ENCODE measurements at regions not wholly inside any gene's neighbourhood (a gene's known extent, or its start where the extent isn't known, plus 50 kb on each side); places are given as distances from the start of the nearest gene placed in this dataset.

DNA sequence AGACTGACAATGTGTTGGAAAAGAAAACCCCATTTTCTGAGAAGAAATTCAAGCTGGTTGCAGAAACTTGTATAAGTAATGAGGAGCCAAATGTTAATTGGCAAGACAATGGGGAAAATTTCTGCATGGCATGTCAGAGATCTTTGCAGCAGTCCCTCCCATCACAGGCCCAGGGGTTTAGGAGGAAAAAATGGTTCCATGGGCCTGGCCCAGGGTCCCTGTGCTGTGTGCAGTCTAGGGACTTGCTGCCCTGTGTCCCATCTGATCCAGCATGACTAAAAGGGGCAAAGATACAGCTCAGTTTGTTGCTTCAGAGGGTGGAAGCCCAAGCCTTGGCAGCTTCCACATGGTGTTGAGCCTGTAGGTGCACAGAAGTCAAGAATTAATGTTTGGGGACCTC lies 440.3 kb upstream of the TPK1 start:
- BruUV-seq (replicated peaks) = no TSS peak
- CTCF ChIA-PET = no interaction called here
- H3K9ac ChIP-seq (ENCODE audit: low read length) = no peak overlapping the region

More for the DNA sequence above, 440.3 kb upstream of the TPK1 start:
- no peak for TF ChIP-seq EZH2phosphoT487 (IDR thresholded peaks at IDR 0.05; ENCODE audit: borderline replicate concordance)
- no peak for TF ChIP-seq ZNF274 (IDR thresholded peaks at IDR 0.05; ENCODE audit: low read depth, low read length)
- TF ChIP-seq, protein P1, sequence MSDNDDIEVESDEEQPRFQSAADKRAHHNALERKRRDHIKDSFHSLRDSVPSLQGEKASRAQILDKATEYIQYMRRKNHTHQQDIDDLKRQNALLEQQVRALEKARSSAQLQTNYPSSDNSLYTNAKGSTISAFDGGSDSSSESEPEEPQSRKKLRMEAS (IDR thresholded peaks at IDR 0.05) = no peak
- TF ChIP-seq, protein P2, sequence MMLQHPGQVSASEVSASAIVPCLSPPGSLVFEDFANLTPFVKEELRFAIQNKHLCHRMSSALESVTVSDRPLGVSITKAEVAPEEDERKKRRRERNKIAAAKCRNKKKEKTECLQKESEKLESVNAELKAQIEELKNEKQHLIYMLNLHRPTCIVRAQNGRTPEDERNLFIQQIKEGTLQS (IDR thresholded peaks at IDR 0.05) = no peak
- no peak for TF ChIP-seq SRF (IDR thresholded peaks at IDR 0.05; ENCODE audit: low read depth)
- TF ChIP-seq ELF1 (IDR thresholded peaks at IDR 0.05; ENCODE audit: borderline replicate concordance, low read depth) = no peak
- TF ChIP-seq, protein P3, sequence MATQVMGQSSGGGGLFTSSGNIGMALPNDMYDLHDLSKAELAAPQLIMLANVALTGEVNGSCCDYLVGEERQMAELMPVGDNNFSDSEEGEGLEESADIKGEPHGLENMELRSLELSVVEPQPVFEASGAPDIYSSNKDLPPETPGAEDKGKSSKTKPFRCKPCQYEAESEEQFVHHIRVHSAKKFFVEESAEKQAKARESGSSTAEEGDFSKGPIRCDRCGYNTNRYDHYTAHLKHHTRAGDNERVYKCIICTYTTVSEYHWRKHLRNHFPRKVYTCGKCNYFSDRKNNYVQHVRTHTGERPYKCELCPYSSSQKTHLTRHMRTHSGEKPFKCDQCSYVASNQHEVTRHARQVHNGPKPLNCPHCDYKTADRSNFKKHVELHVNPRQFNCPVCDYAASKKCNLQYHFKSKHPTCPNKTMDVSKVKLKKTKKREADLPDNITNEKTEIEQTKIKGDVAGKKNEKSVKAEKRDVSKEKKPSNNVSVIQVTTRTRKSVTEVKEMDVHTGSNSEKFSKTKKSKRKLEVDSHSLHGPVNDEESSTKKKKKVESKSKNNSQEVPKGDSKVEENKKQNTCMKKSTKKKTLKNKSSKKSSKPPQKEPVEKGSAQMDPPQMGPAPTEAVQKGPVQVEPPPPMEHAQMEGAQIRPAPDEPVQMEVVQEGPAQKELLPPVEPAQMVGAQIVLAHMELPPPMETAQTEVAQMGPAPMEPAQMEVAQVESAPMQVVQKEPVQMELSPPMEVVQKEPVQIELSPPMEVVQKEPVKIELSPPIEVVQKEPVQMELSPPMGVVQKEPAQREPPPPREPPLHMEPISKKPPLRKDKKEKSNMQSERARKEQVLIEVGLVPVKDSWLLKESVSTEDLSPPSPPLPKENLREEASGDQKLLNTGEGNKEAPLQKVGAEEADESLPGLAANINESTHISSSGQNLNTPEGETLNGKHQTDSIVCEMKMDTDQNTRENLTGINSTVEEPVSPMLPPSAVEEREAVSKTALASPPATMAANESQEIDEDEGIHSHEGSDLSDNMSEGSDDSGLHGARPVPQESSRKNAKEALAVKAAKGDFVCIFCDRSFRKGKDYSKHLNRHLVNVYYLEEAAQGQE (IDR thresholded peaks at IDR 0.05; ENCODE audit: low read depth) = no peak
- no peak for TF ChIP-seq CEBPB (IDR thresholded peaks at IDR 0.05; ENCODE audit: low read depth)
- no peak for TF ChIP-seq EZH2 (IDR thresholded peaks at IDR 0.05)
- TF ChIP-seq, protein P4, sequence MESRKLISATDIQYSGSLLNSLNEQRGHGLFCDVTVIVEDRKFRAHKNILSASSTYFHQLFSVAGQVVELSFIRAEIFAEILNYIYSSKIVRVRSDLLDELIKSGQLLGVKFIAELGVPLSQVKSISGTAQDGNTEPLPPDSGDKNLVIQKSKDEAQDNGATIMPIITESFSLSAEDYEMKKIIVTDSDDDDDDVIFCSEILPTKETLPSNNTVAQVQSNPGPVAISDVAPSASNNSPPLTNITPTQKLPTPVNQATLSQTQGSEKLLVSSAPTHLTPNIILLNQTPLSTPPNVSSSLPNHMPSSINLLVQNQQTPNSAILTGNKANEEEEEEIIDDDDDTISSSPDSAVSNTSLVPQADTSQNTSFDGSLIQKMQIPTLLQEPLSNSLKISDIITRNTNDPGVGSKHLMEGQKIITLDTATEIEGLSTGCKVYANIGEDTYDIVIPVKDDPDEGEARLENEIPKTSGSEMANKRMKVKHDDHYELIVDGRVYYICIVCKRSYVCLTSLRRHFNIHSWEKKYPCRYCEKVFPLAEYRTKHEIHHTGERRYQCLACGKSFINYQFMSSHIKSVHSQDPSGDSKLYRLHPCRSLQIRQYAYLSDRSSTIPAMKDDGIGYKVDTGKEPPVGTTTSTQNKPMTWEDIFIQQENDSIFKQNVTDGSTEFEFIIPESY (IDR thresholded peaks at IDR 0.05; ENCODE audit: extremely low read depth, insufficient replicate concordance, low read length) = no peak
- TF ChIP-seq SIN3A (IDR thresholded peaks at IDR 0.05; ENCODE audit: low read depth) = no peak
- TF ChIP-seq RAD21 (IDR thresholded peaks at IDR 0.05; ENCODE audit: low read depth) = no peak
- TF ChIP-seq, protein P5, sequence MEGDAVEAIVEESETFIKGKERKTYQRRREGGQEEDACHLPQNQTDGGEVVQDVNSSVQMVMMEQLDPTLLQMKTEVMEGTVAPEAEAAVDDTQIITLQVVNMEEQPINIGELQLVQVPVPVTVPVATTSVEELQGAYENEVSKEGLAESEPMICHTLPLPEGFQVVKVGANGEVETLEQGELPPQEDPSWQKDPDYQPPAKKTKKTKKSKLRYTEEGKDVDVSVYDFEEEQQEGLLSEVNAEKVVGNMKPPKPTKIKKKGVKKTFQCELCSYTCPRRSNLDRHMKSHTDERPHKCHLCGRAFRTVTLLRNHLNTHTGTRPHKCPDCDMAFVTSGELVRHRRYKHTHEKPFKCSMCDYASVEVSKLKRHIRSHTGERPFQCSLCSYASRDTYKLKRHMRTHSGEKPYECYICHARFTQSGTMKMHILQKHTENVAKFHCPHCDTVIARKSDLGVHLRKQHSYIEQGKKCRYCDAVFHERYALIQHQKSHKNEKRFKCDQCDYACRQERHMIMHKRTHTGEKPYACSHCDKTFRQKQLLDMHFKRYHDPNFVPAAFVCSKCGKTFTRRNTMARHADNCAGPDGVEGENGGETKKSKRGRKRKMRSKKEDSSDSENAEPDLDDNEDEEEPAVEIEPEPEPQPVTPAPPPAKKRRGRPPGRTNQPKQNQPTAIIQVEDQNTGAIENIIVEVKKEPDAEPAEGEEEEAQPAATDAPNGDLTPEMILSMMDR (IDR thresholded peaks at IDR 0.05 in 2 of 3, conservative IDR thresholded peaks at IDR 0.05 in 1 of 3; ENCODE audit: borderline replicate concordance in 1 of 3, insufficient read depth in 1 of 3, low read depth in 2 of 3, low read length in 2 of 3) = no peak
- TF ChIP-seq POLR2A (IDR thresholded peaks at IDR 0.05; ENCODE audit: borderline replicate concordance, extremely low read depth, insufficient read depth, insufficient read length) = no peak
- TF ChIP-seq YY1 (IDR thresholded peaks at IDR 0.05; ENCODE audit: extremely low read depth, insufficient replicate concordance, low read depth, low read length) = no peak
- TF ChIP-seq POLR2AphosphoS5 (IDR thresholded peaks at IDR 0.05; ENCODE audit: low read depth, low read length) = no peak
- TF ChIP-seq TCF7L2 (IDR thresholded peaks at IDR 0.05; ENCODE audit: borderline replicate concordance, extremely low read depth, insufficient read depth, insufficient read length) = no peak
- TF ChIP-seq ZFX (IDR thresholded peaks at IDR 0.05) = no peak
- H3K9me3 ChIP-seq (ENCODE audit: control insufficient read depth in 1 of 2, insufficient read depth in 1 of 2, low read depth in 1 of 2, low read length in 2 of 2) = peaks cover 5 to 10% of the 10 kb centered on the region in 2 experiments; a peak in 2 of 4 replicates
- DNase-seq (ENCODE audit: low read depth, low spot score) (no peak), ATAC-seq (no peak)
- no peaks in the 10 kb centered on the region for H3K36me3 ChIP-seq (ENCODE audit: control insufficient read depth in 1 of 2, insufficient read depth in 2 of 2, low read length in 2 of 2)
- intact Hi-C loops (cut with micrococcal nuclease) = no loop called here
- H3K4me1 ChIP-seq (ENCODE audit: control insufficient read depth in 1 of 2, insufficient read depth in 2 of 2, low read length in 2 of 2) = no peaks in the 10 kb centered on the region
- H3K9me2 ChIP-seq (ENCODE audit: insufficient read depth) = no peaks in the 10 kb centered on the region
- POLR2A ChIA-PET = no interaction called here
- no peak overlapping the region for H3K4me2 ChIP-seq (ENCODE audit: low read length)
- H4K20me1 ChIP-seq (ENCODE audit: insufficient read depth) = no peaks in the 10 kb centered on the region
- H3K4me3 ChIP-seq (replicated peaks in 1 of 2; ENCODE audit: low read depth in 1 of 2, low read length in 2 of 2) = no peak overlapping the region
- no peak overlapping the region for H2AFZ ChIP-seq (ENCODE audit: low read depth, low read length, poor library complexity, severe bottlenecking)
- no peaks in the 10 kb centered on the region for H3K27me3 ChIP-seq (ENCODE audit: insufficient read depth, low read length)
- H3K79me2 ChIP-seq (ENCODE audit: insufficient read depth, low read length) = no peaks in the 10 kb centered on the region
- no peak overlapping the region for H3K27ac ChIP-seq (ENCODE audit: low read depth, low read length)
- RAD21 ChIA-PET (ENCODE audit: low non-redundant PET in 1 of 2, low total read pairs in 2 of 2, uncharacterized antibody in 2 of 2, unreplicated experiment in 2 of 2) = no interaction called here

Measured in HCT116 (cell line).